ENCODE measurements at regions not wholly inside any gene's neighbourhood (a gene's known extent, or its start where the extent isn't known, plus 50 kb on each side); places are given as distances from the start of the nearest gene placed in this dataset.

GRCh38 chr6:149221774-149222070 lies 95.8 kb upstream of the TAB2 start:
- TF ChIP-seq CTCF (IDR thresholded peaks at IDR 0.05; ENCODE audit: extremely low read depth, missing control alignments): no peak
- DNase-seq (ENCODE audit: low spot score): no peak

GRCh38 chr6:149223120-149223903 lies 94.2 kb upstream of the TAB2 start:
- no peak for TF ChIP-seq CTCF (IDR thresholded peaks at IDR 0.05; ENCODE audit: extremely low read depth, missing control alignments)
- DNase-seq (ENCODE audit: low spot score): no peak

DNA sequence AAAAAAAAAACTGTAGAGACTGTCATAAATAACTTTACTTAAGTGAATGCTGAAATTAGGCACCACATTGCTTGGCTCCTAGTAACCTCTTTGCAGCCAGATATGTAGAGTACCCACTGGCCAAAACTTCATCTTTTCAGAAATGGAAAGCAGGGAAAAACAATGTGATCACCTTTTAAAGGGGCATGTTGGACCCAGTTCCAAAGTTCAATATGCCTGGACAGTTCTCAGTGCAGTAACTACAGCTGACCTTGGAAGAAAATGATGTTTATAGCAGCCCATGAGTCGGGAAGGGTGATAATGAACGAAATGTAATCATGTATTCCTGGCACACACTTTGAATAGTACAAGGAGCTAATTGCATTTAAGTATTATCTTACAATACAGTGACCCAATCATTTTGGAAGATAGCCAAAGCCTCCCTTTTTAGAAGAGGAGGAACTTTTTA lies 93.6 kb upstream of the TAB2 start:
- no peak for DNase-seq (ENCODE audit: low spot score)

DNA sequence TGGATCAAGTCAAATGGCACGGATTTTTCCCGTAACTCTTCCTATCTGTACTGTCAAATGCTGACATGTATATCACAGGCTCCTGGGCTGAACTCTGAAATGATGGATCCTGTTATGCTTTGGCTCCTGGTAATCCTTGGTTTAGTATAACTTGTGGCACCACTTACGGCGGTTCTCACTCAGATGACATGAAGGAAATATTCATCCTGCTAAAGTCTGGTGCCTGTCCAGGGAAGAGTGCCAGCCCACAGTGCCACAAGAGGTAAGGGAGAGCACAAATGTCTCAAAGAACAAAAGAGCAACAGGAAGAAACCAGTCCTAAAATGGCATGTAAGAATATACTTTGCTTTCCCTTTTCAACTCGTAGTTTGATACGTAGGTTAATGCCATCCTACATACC lies 93.1 kb upstream of the TAB2 start:
- TF ChIP-seq CTCF (IDR thresholded peaks at IDR 0.05; ENCODE audit: extremely low read depth, missing control alignments): no peak
- no peak for DNase-seq (ENCODE audit: low spot score)

More for the DNA sequence above, 93.6 kb upstream of the TAB2 start:
- no peak for TF ChIP-seq CTCF (IDR thresholded peaks at IDR 0.05; ENCODE audit: extremely low read depth, missing control alignments)

DNA sequence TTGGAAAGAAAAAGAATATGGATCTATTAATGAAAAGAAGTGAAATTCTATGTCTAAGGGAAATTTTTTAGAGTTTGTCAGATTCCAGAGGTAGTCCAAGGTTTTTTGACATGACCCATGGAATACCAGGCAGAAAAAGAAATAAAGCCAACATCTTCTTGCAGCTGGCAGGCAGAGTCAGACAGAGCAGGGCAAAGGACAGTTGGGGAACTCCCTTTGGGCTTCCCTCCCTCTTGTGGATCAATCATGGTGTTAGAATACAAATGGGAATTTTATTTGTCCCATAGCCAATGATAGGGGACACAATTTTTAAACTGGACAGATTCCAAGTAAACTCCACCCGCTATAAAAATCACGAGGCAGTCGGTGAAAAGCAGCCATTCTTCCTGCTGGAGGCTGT lies 92.1 kb upstream of the TAB2 start:
- no peak for DNase-seq (ENCODE audit: low spot score)
- TF ChIP-seq CTCF (IDR thresholded peaks at IDR 0.05; ENCODE audit: extremely low read depth, missing control alignments): no peak

DNA sequence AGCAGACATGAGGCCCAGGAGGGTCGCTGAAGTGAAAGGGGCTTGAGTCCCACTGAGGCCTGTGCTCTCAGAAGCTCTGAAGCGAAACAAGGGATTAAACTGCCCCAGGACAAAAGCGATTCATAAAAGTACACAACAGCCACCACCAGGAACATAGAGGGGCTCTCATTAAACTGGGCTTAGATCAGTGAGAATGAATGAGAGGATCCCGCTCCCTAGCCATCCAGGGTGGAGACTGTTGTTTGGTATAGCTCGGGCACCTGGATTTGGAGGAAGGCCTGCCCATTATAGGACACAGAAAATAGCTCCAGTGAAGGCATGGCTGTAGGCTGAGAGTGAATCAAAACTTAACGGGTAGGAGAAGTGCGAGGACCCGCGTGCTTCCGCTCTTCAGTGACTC lies 91.6 kb upstream of the TAB2 start:
- TF ChIP-seq CTCF (IDR thresholded peaks at IDR 0.05; ENCODE audit: extremely low read depth, missing control alignments): no peak
- DNase-seq (ENCODE audit: low spot score): no peak

DNA sequence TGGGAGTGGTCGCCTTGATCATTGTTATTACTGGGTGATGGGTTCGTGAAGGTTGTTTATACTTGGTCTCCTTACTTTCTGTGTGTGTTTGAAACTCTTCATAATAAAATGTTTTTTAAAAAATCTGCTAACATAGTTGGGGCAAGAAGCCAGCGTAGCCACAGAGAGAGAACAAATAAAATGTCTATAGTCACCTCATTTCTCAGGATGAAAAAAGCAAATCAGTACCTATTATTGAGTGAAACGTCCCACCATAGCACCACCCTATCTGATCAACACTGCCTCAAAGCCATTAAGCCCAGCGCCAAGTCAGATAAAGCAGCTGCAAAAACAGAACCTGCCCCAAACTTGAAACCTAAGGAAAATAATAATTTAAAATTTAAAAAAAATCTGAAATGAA lies 89.7 kb upstream of the TAB2 start:
- TF ChIP-seq CTCF (IDR thresholded peaks at IDR 0.05; ENCODE audit: extremely low read depth, missing control alignments): no peak
- no peak for DNase-seq (ENCODE audit: low spot score)
